ENCODE measurements at regions not wholly inside any gene's neighbourhood (a gene's known extent, or its start where the extent isn't known, plus 50 kb on each side); places are given as distances from the start of the nearest gene placed in this dataset.
A peak's percentile ranks its signal among the peaks of the same experiment; 100 is the strongest.
"Not testable (repeated sequence)": the region's sequence is repeated elsewhere in the genome, so short reads cannot be mapped to it uniquely, and the experiment has no call there.

- DNase-seq (ENCODE audit: low read depth in 2 of 2) = no peak
These were observed 70.0 kb downstream of the KCTD15 start for GRCh38 chr19:33866696-33867095.

GRCh38 chr19:33868076-33868735, 71.5 kb downstream of the KCTD15 start:
- peak in 1 of 2 experiments; percentile 3 for DNase-seq (ENCODE audit: low read depth in 2 of 2)

GRCh38 chr19:33868788-33869412, 72.2 kb downstream of the KCTD15 start:
- DNase-seq (ENCODE audit: low read depth in 2 of 2) = peak; percentile 4

GRCh38 chr19:33870298-33870932, 73.7 kb downstream of the KCTD15 start:
- not testable (repeated sequence) for DNase-seq (ENCODE audit: low read depth in 2 of 2)

GRCh38 chr19:33871605-33872004, 74.9 kb downstream of the KCTD15 start:
- DNase-seq (ENCODE audit: low read depth in 2 of 2) = no peak

- no peak for DNase-seq (ENCODE audit: low read depth in 2 of 2)
These were observed 76.0 kb downstream of the KCTD15 start for GRCh38 chr19:33872445-33873320.

GRCh38 chr19:33875071-33875470, 78.4 kb downstream of the KCTD15 start:
- no peak for DNase-seq (ENCODE audit: low read depth in 2 of 2)

- DNase-seq (ENCODE audit: low read depth in 2 of 2) = no peak
These were observed 79.5 kb downstream of the KCTD15 start for GRCh38 chr19:33876192-33876591.

- no peak for DNase-seq (ENCODE audit: low read depth in 2 of 2)
These were observed 81.4 kb downstream of the KCTD15 start for GRCh38 chr19:33878030-33878544.

GRCh38 chr19:33878910-33879810, 82.5 kb downstream of the KCTD15 start:
- DNase-seq (ENCODE audit: low read depth in 2 of 2) = no peak

- DNase-seq (ENCODE audit: low read depth in 2 of 2) = no peak
These were observed 83.3 kb downstream of the KCTD15 start for GRCh38 chr19:33879818-33880575.

GRCh38 chr19:33883859-33884519, 87.3 kb downstream of the KCTD15 start:
- DNase-seq (ENCODE audit: low read depth in 2 of 2) = no peak

- DNase-seq (ENCODE audit: low read depth in 2 of 2) = no peak
These were observed 88.6 kb downstream of the KCTD15 start for GRCh38 chr19:33885236-33885635.

GRCh38 chr19:33887891-33888290, 91.2 kb downstream of the KCTD15 start:
- no peak for DNase-seq (ENCODE audit: low read depth in 2 of 2)

GRCh38 chr19:33888665-33889064, 92.0 kb downstream of the KCTD15 start:
- no peak for DNase-seq (ENCODE audit: low read depth in 2 of 2)

GRCh38 chr19:33890569-33890968, 93.9 kb downstream of the KCTD15 start:
- DNase-seq (ENCODE audit: low read depth in 2 of 2) = no peak

GRCh38 chr19:33891773-33892172, 95.1 kb downstream of the KCTD15 start:
- DNase-seq (ENCODE audit: low read depth in 2 of 2) = no peak

- no peak for DNase-seq (ENCODE audit: low read depth in 2 of 2)
These were observed 98.1 kb downstream of the KCTD15 start for GRCh38 chr19:33894787-33895186.

GRCh38 chr19:33895366-33895765, 98.7 kb downstream of the KCTD15 start:
- no peak for DNase-seq (ENCODE audit: low read depth in 2 of 2)
